Mesenchymal stem cell (in vitro differentiated cells and primary cell): ENCODE measurements at regions not wholly inside any gene's neighbourhood (a gene's known extent, or its start where the extent isn't known, plus 50 kb on each side); places are given as distances from the start of the nearest gene placed in this dataset.
A peak's percentile ranks its signal among the peaks of the same experiment; 100 is the strongest.

ENCODE experiments used
- DNase-seq: peaks from one replicate; pipeline ENCODE4 v3.0.0-alpha.2; 2013
- H2AFZ ChIP-seq: one replicate; pipeline ENCODE4 v1.6.1; 2013; ENCODE audit warnings: low read depth, mild to moderate bottlenecking, control low read depth, inconsistent platforms, low read length, moderate library complexity
- H2AK5ac ChIP-seq: 2 replicates; pipeline ENCODE4 v1.6.1; 2013; ENCODE audit warnings: low read length, moderate library complexity, mild to moderate bottlenecking, inconsistent platforms; ENCODE audit not compliant: severe bottlenecking
- H2BK120ac ChIP-seq: one replicate; pipeline ENCODE4 v1.6.1; 2013; ENCODE audit warnings: low read depth, mild to moderate bottlenecking, inconsistent platforms, low read length, moderate library complexity
- H2BK12ac ChIP-seq, 2 experiments: one replicate each; pipeline ENCODE4 v1.6.1; 2013; ENCODE audit warnings: inconsistent platforms in 2 of 2, low read length in 2 of 2, mild to moderate bottlenecking in 2 of 2, moderate library complexity in 2 of 2, control low read depth in 1 of 2
- H2BK15ac ChIP-seq: one replicate; pipeline ENCODE4 v1.6.1; 2013; ENCODE audit warnings: mild to moderate bottlenecking, low read depth, inconsistent platforms; ENCODE audit not compliant: poor library complexity, severe bottlenecking
- H2BK5ac ChIP-seq: 2 replicates; pipeline ENCODE4 v1.6.1; 2013; ENCODE audit warnings: low read depth, mild to moderate bottlenecking, low read length, control low read depth, inconsistent platforms; ENCODE audit not compliant: poor library complexity, severe bottlenecking
- H3K14ac ChIP-seq, 2 experiments: one replicate each; pipeline ENCODE4 v1.6.1; 2013; ENCODE audit warnings: inconsistent platforms in 2 of 2, low read length in 2 of 2, control low read depth in 1 of 2, mild to moderate bottlenecking in 1 of 2, moderate library complexity in 1 of 2
- H3K18ac ChIP-seq, 2 experiments: one replicate each; pipeline ENCODE4 v1.6.1; 2013; ENCODE audit warnings: inconsistent platforms in 2 of 2, low read length in 2 of 2, control low read depth in 1 of 2, low read depth in 1 of 2, mild to moderate bottlenecking in 1 of 2
- H3K23ac ChIP-seq, 2 experiments: one replicate each; pipeline ENCODE4 v1.6.1; 2013; ENCODE audit warnings: inconsistent platforms in 2 of 2, low read length in 2 of 2, mild to moderate bottlenecking in 2 of 2, moderate library complexity in 2 of 2, control low read depth in 1 of 2
- H3K27ac ChIP-seq: 2 replicates; pipeline ENCODE4 v1.5.1; 2013; ENCODE audit warnings: mild to moderate bottlenecking, moderate library complexity, low read length, control low read depth, inconsistent platforms; ENCODE audit not compliant: poor library complexity, severe bottlenecking
- H3K27me3 ChIP-seq, 2 experiments: 2 replicates each; pipeline versions ENCODE4 v1.6.1 to v1.7.0; 2013; ENCODE audit warnings: low read length in 2 of 2, mild to moderate bottlenecking in 2 of 2, moderate library complexity in 2 of 2, control low read depth in 1 of 2, inconsistent platforms in 1 of 2; ENCODE audit not compliant: control insufficient read depth in 1 of 2, insufficient read depth in 1 of 2
- H3K36me3 ChIP-seq, 2 experiments: 2 replicates each; pipeline versions ENCODE4 v1.6.1 to v1.7.0; 2013; ENCODE audit warnings: low read length in 2 of 2, control low read depth in 1 of 2, inconsistent platforms in 1 of 2, low read depth in 1 of 2, mild to moderate bottlenecking in 1 of 2; ENCODE audit not compliant: insufficient read depth in 2 of 2, control insufficient read depth in 1 of 2
- H3K4ac ChIP-seq, 2 experiments: one replicate each; pipeline ENCODE4 v1.6.1; 2013; ENCODE audit warnings: inconsistent platforms in 2 of 2, low read length in 2 of 2, mild to moderate bottlenecking in 2 of 2, moderate library complexity in 2 of 2, control low read depth in 1 of 2, low read depth in 1 of 2
- H3K4me1 ChIP-seq: 2 replicates; pipeline ENCODE4 v1.6.1; 2013; ENCODE audit warnings: low read depth, low read length, control low read depth; ENCODE audit not compliant: control insufficient read depth, insufficient read depth
- H3K4me2 ChIP-seq: 2 replicates; pipeline ENCODE4 v1.6.1; 2013; ENCODE audit warnings: low read length, mild to moderate bottlenecking, inconsistent platforms; ENCODE audit not compliant: poor library complexity, severe bottlenecking
- H3K4me3 ChIP-seq, 2 experiments: 2 replicates each; pipeline versions ENCODE4 v1.5.1 to v1.7.0; 2013; ENCODE audit warnings: low read length in 2 of 2, mild to moderate bottlenecking in 2 of 2, control low read depth in 1 of 2, low read depth in 1 of 2; ENCODE audit not compliant: insufficient read depth in 1 of 2
- H3K79me1 ChIP-seq: replicated peaks from 2 replicates; pipeline ENCODE4 v1.6.1; 2013; ENCODE audit warnings: mild to moderate bottlenecking, control low read depth, low read length, inconsistent platforms; ENCODE audit not compliant: poor library complexity, severe bottlenecking
- H3K9ac ChIP-seq: 2 replicates; pipeline ENCODE4 v1.7.0; 2013; ENCODE audit warnings: mild to moderate bottlenecking, low read length, moderate library complexity
- H3K9me3 ChIP-seq: 2 replicates; pipeline ENCODE4 v1.7.0; 2013; ENCODE audit warnings: mild to moderate bottlenecking, low read length; ENCODE audit not compliant: control insufficient read depth
- H4K8ac ChIP-seq: one replicate; pipeline ENCODE4 v1.6.1; 2013; ENCODE audit warnings: inconsistent platforms, mild to moderate bottlenecking, low read length, moderate library complexity
- H4K91ac ChIP-seq: one replicate; pipeline ENCODE4 v1.6.1; 2013; ENCODE audit warnings: mild to moderate bottlenecking, low read length, inconsistent platforms
- WGBS: methylation state at CpG from one replicate; pipeline ENCODE4 v1.1.7; 2013; ENCODE audit warnings: mixed read lengths; 5-methylcytosine and 5-hydroxymethylcytosine counted together

DNA sequence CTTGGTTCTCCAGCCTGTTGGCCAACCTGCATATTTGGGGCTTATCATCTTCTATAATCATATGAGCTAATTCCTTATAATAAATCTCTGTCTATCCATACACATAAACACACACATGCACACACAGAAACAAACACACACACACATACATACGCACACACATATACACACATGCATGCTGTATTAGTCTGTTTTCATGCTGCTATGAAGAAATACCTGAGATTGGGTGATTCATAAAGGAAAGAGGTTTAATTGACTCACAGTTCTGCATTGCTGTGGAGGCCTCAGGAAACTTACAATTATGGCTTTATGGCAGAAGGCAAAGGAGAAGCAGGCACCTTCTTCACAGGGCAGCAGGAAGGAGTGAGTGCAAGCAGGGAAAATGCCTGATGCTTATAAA lies 707.4 kb upstream of the CDH2 start:
- Histone ChIP-seq H4K8ac (no peak overlapping the region), H3K9me3 (no peaks in the 10 kb centered on the region), H3K4me1 (no peaks in the 10 kb centered on the region), H2BK15ac (no peak overlapping the region), H3K23ac (no peak overlapping the region), H3K4me2 (no peak overlapping the region), H3K14ac (no peak overlapping the region), H3K18ac (peak overlapping the region in 1 of 2 experiments; percentile 34), H2BK12ac (no peak overlapping the region), H3K4me3 (no peak overlapping the region), H2AK5ac (no peak overlapping the region), H4K91ac (no peak overlapping the region), H3K27me3 (no peaks in the 10 kb centered on the region), H3K4ac (no peak overlapping the region), H3K36me3 (no peaks in the 10 kb centered on the region), H3K79me1 (no peaks in the 10 kb centered on the region), H3K9ac (no peak overlapping the region), H3K27ac (no peak overlapping the region), H2AFZ (no peak overlapping the region), H2BK120ac (no peak overlapping the region), H2BK5ac (no peak overlapping the region)
- WGBS, result no CpG with 5 or more reads among the region's 1 CpG
- DNase-seq, result no peak

DNA sequence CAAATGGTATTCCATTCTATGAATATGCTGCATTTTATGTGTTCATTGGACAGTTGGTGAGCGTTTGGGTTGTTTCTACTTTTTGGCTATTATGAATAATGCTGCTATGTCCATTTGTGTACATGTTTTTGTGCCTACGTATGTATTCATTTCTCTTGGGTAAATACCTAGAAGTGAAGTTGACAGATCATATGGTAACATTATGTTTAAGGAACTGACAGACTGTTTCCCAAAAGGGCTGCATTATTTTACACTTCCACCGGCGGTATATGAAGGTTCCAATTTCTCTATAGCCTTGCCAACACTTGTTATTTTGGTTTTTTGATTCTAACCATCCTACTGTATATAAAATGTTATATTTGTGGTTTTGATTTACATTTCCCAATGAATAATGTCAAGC lies 703.9 kb upstream of the CDH2 start:
- Histone ChIP-seq H3K79me1 (no peaks in the 10 kb centered on the region), H3K36me3 (no peaks in the 10 kb centered on the region), H2BK15ac (no peak overlapping the region), H3K4me3 (no peak overlapping the region), H3K4ac (no peak overlapping the region), H2AFZ (no peak overlapping the region), H2AK5ac (no peak overlapping the region), H3K14ac (no peak overlapping the region), H4K8ac (no peak overlapping the region), H2BK120ac (no peak overlapping the region), H3K18ac (no peak overlapping the region), H3K27me3 (no peaks in the 10 kb centered on the region), H3K9me3 (no peaks in the 10 kb centered on the region), H3K23ac (no peak overlapping the region), H2BK5ac (no peak overlapping the region), H3K27ac (no peak overlapping the region), H2BK12ac (no peak overlapping the region), H3K4me2 (no peak overlapping the region), H4K91ac (no peak overlapping the region), H3K4me1 (no peaks in the 10 kb centered on the region), H3K9ac (no peak overlapping the region)
- 94% methylated on average over 1 of the region's 4 CpGs for WGBS
- no peak for DNase-seq

DNA sequence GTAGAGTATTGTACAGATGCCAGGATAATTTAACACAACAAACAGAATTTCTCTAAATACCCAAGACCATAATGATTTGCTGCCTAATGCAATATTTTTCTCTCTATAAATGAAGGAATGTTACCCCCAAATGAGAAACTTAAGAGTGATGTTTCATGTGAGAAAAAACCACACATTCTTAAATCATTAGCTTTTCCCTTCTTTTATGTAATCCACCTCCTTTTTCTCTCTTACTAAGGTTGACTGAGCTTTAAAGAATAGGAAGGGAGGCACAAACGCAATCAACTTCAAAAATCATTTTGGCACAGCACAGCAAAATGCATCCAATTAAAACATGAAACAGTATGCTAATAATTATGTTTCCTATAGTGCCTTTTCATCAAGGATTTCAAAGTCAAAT lies 698.1 kb upstream of the CDH2 start:
- DNase-seq, result no peak
- Histone ChIP-seq H3K4me2 (no peak overlapping the region), H3K18ac (no peak overlapping the region), H3K27me3 (no peaks in the 10 kb centered on the region), H2BK15ac (no peak overlapping the region), H3K14ac (no peak overlapping the region), H3K36me3 (no peaks in the 10 kb centered on the region), H2AFZ (no peak overlapping the region), H3K9ac (no peak overlapping the region), H3K4ac (no peak overlapping the region), H3K27ac (peak overlapping the region; percentile 21), H3K4me1 (no peaks in the 10 kb centered on the region), H2BK5ac (no peak overlapping the region), H3K79me1 (no peaks in the 10 kb centered on the region), H2AK5ac (no peak overlapping the region), H3K23ac (no peak overlapping the region), H4K91ac (no peak overlapping the region), H2BK120ac (no peak overlapping the region), H3K9me3 (no peaks in the 10 kb centered on the region), H4K8ac (no peak overlapping the region), H3K4me3 (no peak overlapping the region), H2BK12ac (no peak overlapping the region)
- no CpG with 5 or more reads among the region's 1 CpG for WGBS

DNA sequence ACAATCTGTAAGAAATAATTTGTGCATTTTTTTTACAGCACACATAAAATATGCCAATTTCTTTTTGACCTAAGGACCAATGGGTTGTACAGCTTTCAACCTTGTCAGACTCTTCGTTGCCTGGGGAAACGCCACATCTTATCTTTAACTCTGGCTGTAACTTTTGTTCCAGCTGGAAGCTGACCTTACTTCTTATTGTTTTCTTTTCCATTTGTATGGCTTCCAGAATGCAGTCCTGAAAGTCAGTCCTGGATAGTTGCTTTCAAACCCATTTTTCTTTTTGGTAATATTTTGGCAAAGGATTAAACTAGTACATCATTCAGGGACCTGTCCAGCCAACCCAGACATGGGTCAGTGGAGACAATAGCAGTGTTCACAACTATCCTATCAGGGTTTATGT lies 686.5 kb upstream of the CDH2 start:
- H3K14ac ChIP-seq, result no peak overlapping the region
- no peak overlapping the region for H4K91ac ChIP-seq
- H2BK12ac ChIP-seq, result no peak overlapping the region
- no peak overlapping the region for H3K18ac ChIP-seq
- H2BK5ac ChIP-seq, result no peak overlapping the region
- no peaks in the 10 kb centered on the region for H3K9me3 ChIP-seq
- no peak overlapping the region for H2BK120ac ChIP-seq
- no peak overlapping the region for H3K9ac ChIP-seq
- no peak for DNase-seq
- H2BK15ac ChIP-seq, result no peak overlapping the region
- H3K27ac ChIP-seq, result no peak overlapping the region
- H3K36me3 ChIP-seq, result no peaks in the 10 kb centered on the region
- no peak overlapping the region for H3K4me2 ChIP-seq
- H4K8ac ChIP-seq, result no peak overlapping the region
- no peaks in the 10 kb centered on the region for H3K4me1 ChIP-seq
- H3K23ac ChIP-seq, result no peak overlapping the region
- no peak overlapping the region for H2AK5ac ChIP-seq
- H3K4ac ChIP-seq, result no peak overlapping the region
- H3K79me1 ChIP-seq, result no peaks in the 10 kb centered on the region
- 95% methylated on average over 2 of the region's 2 CpGs for WGBS
- no peak overlapping the region for H3K4me3 ChIP-seq
- no peaks in the 10 kb centered on the region for H3K27me3 ChIP-seq
- H2AFZ ChIP-seq, result no peak overlapping the region
